CD4-positive, alpha-beta T cell treated with Interferon gamma for 1 hour (primary cell): ENCODE measurements at regions not wholly inside any gene's neighbourhood (a gene's known extent, or its start where the extent isn't known, plus 50 kb on each side); places are given as distances from the start of the nearest gene placed in this dataset.
"Not testable (repeated sequence)": the region's sequence is repeated elsewhere in the genome, so short reads cannot be mapped to it uniquely, and the experiment has no call there.

Experiments used
- DNase-seq: peaks from one replicate; pipeline ENCODE4 v3.0.0-alpha.2; 2020

DNA sequence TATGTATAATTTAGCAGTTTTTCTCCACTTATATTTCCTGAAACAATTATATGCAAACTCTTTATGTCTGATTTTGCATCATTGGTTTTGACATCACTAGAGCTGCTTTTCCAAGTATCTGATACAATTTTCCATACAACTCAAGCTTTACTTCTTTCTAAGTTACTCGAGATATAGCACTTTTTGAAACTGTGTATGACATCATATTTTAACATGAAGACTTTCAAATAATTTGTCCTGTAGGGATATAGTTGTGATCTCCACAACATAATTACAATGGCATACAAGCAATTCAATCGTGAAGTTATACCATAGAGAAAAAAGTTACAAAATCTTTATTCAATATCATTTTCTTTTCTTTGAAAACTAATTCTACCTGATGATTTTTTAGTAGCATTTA lies 173.0 kb downstream of the LEPR start:
- no peak for DNase-seq

DNA sequence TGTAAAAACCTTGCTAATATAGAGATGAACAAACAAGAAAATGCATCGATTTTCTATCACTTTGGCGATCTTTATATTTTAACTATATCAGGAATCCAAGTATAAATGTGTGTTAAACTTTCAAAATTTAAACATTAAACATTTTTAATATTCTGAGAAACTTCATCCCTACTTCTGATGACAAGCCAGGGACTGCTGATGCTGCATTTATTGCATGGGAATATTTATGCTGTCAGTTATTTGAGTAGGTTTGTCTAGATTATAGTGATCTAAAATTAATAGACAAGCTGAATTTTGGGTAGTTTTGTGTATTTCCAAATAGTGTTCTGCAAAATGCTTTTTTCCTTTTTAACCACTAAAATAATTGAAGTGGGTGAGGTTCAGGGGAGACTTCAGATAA lies 175.3 kb downstream of the LEPR start:
- no peak for DNase-seq

DNA sequence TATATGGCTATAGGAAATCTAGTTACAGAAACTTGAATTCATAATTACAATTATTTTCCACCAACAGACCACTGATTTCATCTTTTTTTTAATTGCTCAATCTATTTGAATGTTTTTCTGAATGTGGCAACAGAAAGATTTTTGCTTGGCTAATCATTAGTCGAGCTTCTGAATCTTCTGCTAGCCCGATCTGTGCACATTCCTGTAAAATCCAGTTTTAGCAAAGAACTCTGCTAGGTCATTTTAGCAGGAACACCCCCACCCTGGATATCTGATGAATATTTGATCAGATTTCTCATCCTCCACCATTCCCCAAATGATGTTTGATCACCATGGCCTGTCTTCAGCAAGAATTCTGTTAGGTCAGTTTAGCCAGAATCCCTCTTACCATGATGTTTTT lies 176.3 kb downstream of the LEPR start:
- no peak for DNase-seq

DNA sequence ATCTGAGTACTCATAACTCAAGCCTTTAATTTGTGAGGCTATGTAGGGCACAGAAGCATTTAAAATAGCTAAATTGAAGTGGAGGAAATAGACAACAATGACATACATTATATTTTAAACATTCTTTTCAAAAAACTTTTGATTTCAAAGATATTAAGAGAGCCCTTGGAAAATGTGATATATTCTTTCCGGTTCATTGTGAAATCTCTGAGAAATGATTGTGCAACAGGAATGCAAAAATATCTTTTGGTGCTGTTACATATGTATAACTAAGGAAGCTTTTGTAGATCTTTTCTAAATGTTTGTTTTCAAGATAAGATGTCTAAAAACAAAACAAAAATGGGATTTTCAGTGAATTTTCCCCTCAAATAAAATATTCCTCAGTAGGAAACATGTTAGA lies 185.2 kb downstream of the LEPR start:
- DNase-seq: no peak

DNA sequence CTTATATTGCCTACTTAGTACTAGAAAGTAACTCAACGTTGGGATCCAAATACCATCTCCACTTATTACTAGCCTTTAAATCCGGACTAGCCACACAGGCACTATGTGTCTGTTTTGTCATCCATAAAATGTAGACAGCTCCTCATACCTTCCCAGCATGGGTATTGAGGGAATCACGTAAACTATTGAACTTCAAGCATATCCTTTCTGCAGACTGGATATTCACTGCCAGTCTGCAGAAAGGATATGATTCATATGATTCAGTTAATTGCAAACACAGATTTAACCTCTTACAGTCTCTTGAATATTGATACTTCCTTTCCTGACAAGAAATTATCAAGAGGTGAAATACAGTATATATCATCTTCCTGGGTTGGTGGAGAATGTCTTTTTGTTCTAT lies 186.0 kb downstream of the LEPR start:
- DNase-seq: no peak

DNA sequence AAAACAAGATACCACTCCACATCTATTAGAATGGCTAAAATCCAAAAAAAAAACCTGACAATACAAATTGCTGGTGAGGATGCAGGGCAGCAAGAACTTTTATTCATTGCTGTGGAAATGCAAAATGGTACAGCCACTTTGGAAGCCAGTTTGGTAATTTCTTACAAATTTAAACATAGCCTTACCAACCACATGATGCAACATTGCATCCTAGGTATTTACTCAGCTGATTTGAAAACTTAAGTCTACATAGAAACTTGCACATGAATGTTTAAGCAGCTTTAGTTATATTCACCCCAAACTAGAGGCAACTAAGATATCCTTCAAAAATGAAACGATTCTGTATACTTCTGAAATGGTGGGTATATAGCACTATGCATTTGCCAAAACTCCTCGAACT lies 178.8 kb upstream of the PDE4B start:
- DNase-seq: no peak

DNA sequence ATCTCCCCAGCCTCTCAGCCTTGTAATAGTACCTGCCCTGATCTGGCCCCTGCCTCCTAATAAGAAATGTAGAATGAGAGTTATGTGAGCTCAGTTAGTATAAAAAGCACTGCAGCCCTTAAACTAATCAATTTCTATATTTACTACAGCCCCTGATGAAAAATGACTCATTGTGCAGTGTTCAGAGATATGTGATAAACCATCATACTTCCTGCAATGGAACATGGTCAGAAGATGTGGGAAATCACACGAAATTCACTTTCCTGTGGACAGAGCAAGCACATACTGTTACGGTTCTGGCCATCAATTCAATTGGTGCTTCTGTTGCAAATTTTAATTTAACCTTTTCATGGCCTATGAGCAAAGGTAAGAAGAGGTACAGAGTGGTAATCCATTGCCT lies 176.8 kb upstream of the PDE4B start:
- DNase-seq: no peak

DNA sequence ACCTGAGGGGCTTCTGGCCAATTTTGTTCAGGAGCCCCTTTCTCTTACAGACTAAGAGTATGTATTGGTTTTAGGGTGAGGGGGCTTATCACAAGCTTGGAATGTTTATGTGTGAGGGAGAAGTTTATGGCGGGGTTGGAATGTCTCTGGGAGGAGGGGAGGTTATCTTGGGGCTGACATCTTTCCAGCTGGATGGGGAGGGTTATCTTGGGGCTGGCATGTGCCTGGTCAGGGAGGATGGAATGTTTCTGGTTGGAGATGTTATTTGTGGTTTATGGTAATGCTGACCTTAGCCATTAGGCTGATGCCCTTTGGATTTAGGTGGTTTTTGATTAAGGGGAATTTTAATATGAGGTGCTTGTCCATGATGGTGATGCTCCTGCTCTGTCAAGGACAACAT lies 171.0 kb upstream of the PDE4B start:
- DNase-seq: not testable (repeated sequence)

DNA sequence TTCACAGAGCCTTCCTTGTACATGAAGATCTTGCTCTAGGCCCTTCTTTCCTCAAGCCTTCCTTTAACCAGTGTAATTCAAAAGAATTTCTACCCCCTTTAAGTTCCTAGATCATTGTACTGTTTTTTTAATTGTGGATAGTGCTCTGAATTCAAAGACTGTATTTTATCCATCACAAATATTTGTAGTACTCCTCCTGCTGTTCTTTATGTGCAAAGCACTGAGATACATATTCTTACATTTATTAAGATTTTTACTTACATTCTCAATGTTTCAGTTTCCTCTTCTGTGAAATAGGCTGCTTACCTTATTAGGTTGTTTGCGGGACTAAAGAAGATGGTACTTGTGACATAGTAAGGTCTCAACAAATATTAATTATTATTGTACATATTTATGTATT lies 168.8 kb upstream of the PDE4B start:
- no peak for DNase-seq

DNA sequence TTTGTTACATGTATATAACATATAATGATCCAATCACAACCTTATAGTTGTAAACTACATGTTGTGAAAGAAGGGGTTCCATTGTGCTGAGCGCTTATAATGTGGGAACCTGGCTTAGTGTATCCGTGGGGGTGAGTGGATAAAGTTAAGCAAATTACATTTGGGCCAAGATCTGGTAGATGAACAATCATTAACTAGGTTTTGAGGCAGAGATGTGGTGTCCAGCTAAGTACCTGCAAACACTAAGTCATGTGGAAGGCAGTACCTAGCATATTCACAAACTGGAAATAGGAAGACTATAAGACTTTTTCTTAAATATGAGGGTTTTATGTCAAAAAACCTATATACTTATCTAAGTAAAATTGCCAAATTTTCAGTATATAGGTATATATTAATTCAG lies 167.2 kb upstream of the PDE4B start:
- no peak for DNase-seq

DNA sequence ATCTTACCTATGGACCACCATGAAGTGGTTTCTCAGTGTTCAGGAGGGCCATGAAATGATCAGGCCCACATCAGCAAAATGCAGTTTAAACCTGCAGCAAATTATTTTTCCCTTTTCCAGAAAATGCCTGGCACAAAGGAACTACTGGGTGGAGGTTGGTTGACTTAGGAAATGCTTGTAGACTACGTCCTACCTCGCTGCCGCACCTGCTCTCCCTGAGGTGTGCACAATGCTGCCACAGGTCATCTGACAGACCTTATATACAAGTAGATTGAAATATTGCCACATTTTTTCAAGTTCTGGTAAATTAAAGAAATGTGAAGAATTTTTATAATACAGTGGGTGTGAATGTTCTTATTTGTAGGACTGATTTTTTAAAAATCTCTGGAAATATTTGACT lies 166.7 kb upstream of the PDE4B start:
- DNase-seq: no peak

DNA sequence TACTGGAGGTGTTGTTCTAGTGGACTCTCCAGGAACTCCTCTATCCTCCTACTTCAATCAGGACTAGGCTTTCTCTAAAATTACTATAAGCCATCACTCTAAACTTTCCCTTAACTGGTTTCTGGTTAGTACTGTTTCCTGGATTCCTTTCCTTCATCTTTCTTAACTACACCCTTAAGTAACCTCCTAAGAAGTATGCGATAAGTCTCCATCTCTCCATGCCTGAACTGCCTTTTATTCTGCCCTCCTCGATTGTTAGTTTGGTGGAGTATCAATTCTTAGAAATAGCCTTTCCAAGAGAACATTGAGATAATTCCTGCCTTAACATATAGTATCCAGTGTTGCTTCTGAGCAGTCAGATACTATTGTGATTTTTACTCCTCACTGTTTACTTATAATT lies 162.9 kb upstream of the PDE4B start:
- no peak for DNase-seq

DNA sequence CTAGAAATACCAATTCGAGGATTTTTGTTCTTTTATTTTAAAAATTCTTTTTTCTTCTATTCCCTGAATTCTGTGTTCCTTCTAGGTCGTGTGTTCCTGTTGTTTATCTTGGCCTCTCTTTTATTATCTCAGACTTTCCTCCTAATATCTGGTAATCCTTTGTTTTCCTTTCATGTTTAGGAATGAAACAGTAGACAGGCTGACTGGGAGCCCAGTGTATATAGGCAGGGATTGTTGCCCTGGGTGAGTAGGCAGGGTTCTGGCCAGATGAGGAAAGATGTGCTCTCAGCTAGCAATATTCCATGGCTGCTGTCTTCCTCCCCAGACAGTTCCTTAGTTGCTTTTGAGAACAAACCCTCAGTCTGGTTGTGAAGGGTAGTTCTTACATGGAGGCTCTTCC lies 161.8 kb upstream of the PDE4B start:
- no peak for DNase-seq

DNA sequence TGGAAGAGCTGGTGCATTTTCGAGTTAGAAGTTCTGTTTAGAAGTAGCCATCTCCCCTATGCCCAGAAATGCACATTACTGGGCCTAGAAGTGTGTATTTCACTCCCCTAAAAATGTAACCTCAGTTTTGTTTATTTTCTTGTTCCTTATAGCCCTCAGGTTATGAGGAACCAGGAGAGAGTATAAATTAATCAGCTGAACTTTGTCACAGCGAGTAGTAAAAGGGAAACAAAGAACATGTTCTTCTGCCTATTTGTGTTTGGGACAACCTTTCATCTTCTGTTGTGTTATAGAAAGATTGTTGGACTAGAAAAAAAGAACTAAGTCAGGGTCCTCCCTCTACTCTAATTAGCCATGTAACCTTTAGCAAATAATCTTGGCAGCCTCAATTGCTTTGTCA lies 160.5 kb upstream of the PDE4B start:
- DNase-seq: no peak

DNA sequence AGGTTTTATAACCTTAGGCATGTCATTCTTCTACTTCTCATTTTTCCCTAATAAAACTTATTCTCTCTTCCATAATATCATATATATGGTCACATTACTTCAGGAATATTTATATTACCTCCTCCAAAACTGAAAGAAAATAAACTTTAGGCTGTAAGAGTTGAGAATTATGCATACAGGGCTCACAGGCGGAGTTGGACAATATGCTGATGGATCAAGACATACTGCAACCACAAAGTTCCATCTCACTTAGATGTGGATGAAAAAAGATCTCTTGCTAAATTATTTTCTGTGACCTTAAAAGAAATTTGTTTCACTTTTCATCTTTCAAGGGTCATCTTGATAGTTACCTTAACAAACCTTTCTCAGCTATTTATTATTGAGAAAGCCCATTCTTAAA lies 152.6 kb upstream of the PDE4B start:
- DNase-seq: no peak

DNA sequence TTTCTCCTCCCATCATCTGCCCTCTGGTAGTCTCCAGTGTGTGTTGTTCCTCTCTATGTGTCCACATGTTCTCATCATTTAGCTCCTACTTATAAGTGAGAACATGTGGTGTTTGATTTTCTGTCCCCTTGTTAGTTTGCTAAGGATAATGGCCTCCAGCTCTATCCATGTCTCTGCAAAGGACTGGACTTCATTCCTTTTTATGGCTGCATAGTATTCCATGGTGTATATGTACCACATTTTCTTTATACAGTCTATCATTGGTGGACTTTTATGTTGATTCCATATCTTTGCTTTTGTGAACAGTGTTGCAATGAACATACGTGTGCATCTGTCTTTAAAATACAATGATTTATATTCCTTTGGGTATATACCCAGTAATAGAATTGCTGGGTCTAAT lies 143.5 kb upstream of the PDE4B start:
- DNase-seq: not testable (repeated sequence)

DNA sequence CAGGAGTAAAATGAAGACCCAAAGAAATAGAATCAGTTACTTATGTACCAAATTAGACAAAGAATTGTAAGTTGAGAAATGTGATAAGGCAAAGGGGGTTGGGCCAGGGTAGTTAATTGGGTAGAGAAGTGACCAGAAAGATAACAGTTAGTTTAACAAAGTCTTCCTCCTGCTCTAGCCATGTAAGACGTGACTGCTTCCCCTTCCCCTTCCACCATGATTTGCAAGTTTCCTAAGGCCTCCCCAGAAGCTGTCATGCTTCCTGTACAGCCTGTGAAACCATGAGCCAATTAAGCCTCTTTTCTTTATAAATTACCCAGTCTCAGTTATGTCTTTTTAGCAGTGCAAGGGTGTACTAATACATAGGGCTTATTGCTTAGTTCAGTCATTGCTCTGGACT lies 142.0 kb upstream of the PDE4B start:
- no peak for DNase-seq

DNA sequence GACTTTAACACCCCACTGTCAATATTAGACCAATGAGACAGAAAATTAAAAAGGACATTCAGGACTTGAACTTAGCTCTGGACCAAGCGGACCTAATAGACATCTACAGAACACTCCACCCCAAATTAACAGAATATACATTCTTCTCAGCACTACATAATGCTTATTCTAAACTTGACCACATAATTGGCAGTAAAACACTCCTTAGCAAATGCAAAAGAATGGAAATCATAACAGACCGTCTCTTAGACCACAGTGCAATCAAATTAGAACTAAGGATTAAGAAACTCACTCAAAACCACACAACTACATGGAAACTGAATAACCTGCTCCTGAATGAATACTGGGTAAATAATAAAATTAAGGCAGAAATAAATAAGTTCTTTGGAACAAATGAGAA lies 138.2 kb upstream of the PDE4B start:
- DNase-seq: not testable (repeated sequence)

DNA sequence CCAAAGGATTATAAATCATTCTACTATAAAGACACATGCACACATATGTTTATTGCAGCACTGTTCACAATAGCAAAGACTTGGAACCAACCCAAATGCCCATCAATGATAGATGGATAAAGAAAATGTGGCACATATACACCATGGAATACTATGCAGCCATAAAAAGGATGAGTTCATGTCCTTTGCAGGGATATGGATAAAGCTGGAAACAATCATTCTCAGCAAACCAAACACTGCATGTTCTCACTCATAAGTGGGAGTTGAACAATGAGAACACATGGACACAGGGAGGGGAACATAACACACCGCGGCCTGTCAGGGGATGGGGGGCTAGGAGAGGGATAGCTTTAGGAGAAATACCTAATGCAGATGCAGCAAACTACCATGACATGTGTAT lies 135.1 kb upstream of the PDE4B start:
- DNase-seq: not testable (repeated sequence)

DNA sequence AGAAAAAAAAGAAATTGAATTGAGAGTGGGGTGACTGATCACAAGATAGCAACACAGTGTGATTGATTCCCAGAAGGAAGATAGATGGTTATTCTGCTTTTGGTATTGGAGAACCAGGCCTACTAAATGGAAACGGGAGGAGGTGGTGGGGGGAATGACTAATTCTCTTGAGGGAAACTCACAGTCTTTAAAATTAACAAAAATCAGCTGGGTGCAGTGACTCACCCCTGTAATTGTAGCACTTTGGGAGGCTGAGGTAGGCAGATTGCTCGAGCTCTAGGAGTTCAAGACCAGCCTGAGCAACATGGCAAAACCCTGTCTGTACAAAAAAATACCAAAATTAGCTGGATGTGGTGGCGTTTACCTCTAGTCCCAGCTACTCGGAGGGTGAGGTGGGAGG lies 134.6 kb upstream of the PDE4B start:
- DNase-seq: no peak

DNA sequence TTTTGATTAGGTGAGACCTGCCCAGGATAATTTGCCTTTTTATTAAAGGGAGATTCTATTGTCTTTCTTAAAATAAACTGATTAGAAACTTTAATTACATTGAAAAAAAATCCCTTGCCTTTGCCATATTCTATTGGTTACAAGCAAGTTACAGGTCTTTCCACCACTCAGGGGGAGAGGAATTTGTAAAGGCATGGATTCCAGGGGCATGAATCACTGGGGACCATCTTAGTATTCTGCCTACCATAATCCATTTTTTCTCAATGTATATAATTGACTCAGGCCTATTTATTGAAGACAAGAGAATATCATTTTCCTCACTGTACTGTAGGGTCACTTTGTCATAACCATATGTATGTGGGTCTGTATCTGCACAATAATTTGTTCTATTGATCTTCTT lies 124.3 kb upstream of the PDE4B start:
- DNase-seq: no peak

DNA sequence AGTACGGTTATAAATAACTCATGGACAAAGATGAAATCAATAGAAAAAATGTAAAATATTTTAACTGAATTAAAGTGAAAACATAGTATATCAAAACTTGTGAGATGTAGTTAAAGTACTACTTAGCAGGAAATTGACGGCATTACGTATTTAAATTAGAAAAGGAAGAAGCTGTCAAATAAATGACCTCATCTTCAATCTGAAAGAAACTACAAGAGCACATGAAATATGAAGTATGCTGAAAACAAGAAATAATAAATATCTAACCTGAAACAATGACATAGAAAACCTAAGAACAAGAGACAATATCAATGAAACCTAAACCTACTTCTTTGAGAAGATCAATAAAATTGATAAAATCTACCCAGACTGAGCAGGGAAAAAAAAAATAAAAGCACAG lies 122.2 kb upstream of the PDE4B start:
- no peak for DNase-seq

DNA sequence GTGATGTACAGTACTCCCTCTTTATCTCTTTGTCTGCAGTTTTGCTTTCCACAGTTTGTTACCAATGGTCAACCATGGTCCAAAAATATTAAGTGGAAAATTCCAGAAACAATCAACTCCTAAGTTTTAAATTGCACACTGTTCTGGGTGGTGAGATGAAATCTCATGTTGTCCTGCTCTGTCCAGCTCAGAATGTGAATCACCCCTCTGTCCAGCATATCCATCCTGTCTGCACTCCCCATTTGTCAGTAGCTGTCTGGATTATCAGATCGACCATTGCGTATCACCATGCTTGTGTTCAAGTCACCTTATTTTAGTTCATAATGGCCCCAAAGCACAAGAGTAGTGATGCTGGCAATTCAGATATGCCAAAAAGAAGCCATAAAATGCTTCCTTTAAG lies 118.2 kb upstream of the PDE4B start:
- no peak for DNase-seq

DNA sequence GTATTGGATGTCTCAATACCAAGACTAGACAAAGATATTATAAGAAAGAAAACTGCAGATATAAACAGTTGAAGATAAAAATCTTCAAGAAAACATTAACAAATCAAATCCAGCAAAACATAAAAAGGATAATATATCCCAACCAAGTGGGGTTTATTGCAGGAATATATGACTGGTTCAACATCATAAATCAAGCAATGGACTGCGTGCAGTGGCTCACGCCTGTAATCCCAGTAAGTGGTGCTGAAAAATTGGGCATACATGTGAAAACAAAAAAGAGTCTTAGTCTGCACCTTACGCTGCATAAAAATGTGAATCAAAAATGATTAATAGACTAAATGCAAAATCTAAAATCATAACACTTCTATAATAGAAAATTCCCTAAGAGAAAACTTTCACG lies 112.9 kb upstream of the PDE4B start:
- no peak for DNase-seq

DNA sequence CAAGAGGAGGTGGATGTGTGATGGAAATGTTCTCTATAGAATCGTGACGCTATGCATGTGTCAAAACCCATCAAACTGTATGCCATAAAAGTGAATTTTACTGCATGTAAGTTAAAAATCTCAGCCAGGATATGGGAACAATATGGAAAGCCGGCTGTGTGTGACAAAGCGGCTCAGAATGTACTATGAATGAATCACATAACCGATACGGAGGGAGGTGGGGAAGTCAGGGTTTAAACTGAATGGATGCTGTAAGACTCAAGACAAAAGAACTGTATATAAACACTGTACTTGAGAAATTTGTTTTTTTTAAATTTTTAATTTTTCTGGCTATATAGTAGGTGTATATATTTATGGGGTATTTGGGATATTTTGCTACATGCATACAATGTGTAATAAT lies 111.6 kb upstream of the PDE4B start:
- DNase-seq: no peak

DNA sequence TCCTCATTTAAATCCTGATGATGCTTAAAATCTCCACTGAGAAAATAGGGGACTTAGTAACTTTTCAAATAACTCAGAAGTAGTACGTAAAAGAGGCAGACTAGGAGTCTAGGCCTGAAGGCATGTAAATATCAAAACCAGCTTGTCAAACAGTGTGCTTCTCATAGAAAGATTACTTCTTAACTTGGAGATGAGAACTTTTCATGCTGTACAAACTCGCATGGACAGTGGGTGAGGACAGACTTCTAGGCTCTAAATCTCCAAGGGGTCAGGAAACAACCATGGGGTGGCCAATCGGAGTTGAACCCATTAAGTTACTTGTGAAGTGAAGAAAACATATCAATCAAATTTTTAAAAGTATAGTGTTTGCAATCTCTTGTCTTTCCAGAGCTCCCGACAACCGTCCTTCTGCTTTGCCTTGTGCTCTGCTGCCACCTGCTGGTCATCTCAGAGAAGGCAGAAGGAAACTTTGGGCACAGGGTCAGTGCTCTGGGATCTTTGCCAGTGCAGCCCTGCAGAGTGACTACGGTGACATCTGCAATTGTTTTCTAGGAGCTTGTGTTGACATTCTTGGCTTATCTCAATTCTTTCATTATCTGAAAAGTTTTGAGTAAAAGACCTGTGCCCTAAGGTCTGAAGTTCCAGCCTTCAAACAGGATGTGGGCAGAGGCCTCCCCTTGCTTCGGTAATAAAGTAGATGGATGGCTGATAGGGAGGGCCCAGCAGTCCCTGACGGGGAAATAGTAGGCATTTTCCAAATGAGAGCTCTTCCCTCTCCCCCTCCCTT lies 105.1 kb upstream of the PDE4B start:
- peak; percentile 62 for DNase-seq
